ENCODE measurements at regions not wholly inside any gene's neighbourhood (a gene's known extent, or its start where the extent isn't known, plus 50 kb on each side); places are given as distances from the start of the nearest gene placed in this dataset.

GRCh38 chrX:77162777-77163176, 284.4 kb upstream of the FGF16 start:
- Histone ChIP-seq H3K9me3 (ENCODE audit: control insufficient read depth, insufficient read depth, low read depth, low read length) (no peaks in the 10 kb centered on the region; the same call in none of the 2 replicates), H3K27ac (ENCODE audit: extremely low read depth, low read depth, low read length) (no peak overlapping the region), H3K4me3 (ENCODE audit: low read depth, low read length) (no peak overlapping the region), H3K4me1 (ENCODE audit: control insufficient read depth, insufficient read depth, low read length) (no peaks in the 10 kb centered on the region), H3K36me3 (ENCODE audit: control insufficient read depth in 2 of 2, insufficient read depth in 1 of 2, low read length in 2 of 2) (no peaks in the 10 kb centered on the region)
- ChIA-PET POLR2A (no interaction called here), CTCF (interaction anchor here (1.0 kb wide), 1 partner anchor 13 kb away, joined by 3 read pairs; no protein-coding TSS in a partner anchor)
- no peak for TF ChIP-seq BCL11A (tag by site-specific recombination; IDR thresholded peaks at IDR 0.05; ENCODE audit: low read depth)
- no peak for TF ChIP-seq ZNF48 (tag by site-specific recombination; IDR thresholded peaks at IDR 0.05)
- TF ChIP-seq ZNF280C (tag by site-specific recombination; IDR thresholded peaks at IDR 0.05) = no peak
- TF ChIP-seq ZNF26 (tag by site-specific recombination; IDR thresholded peaks at IDR 0.05) = no peak
- no peak for TF ChIP-seq ZNF664 (tag by site-specific recombination; IDR thresholded peaks at IDR 0.05)

GRCh38 chrX:77167993-77168392, 279.2 kb upstream of the FGF16 start:
- ChIA-PET POLR2A (no interaction called here), CTCF (interaction anchor here (0.7 kb wide), 1 partner anchor 9 kb away, joined by 3 read pairs; no protein-coding TSS in a partner anchor)
- Histone ChIP-seq H3K9me3 (ENCODE audit: control insufficient read depth, insufficient read depth, low read depth, low read length) (no peaks in the 10 kb centered on the region; the same call in 1 of the 2 replicates), H3K27ac (ENCODE audit: extremely low read depth, low read depth, low read length) (no peak overlapping the region), H3K36me3 (ENCODE audit: control insufficient read depth in 2 of 2, insufficient read depth in 1 of 2, low read length in 2 of 2) (no peaks in the 10 kb centered on the region), H3K4me1 (ENCODE audit: control insufficient read depth, insufficient read depth, low read length) (no peaks in the 10 kb centered on the region), H3K4me3 (ENCODE audit: low read depth, low read length) (no peak overlapping the region)
- TF ChIP-seq BCL11A (tag by site-specific recombination; IDR thresholded peaks at IDR 0.05; ENCODE audit: low read depth) (no peak), KLF7 (tag by site-specific recombination; IDR thresholded peaks at IDR 0.05; ENCODE audit: borderline replicate concordance) (no peak), HIC1 (tag by site-specific recombination; IDR thresholded peaks at IDR 0.05) (no peak), KLF10 (tag by site-specific recombination; IDR thresholded peaks at IDR 0.05) (no peak), ZNF223 (tag by site-specific recombination; IDR thresholded peaks at IDR 0.05) (no peak), ZNF670 (tag by site-specific recombination; IDR thresholded peaks at IDR 0.05; ENCODE audit: low read depth) (no peak), ZXDB (tag by site-specific recombination; IDR thresholded peaks at IDR 0.05) (no peak), ZBTB8A (tag by site-specific recombination; IDR thresholded peaks at IDR 0.05) (no peak), ZNF514 (tag by site-specific recombination; IDR thresholded peaks at IDR 0.05) (no peak), ZSCAN23 (tag by site-specific recombination; IDR thresholded peaks at IDR 0.05) (no peak), PRDM6 (tag by site-specific recombination; IDR thresholded peaks at IDR 0.05) (no peak), SALL2 (tag by site-specific recombination; IDR thresholded peaks at IDR 0.05; ENCODE audit: borderline replicate concordance) (no peak), ZNF239 (tag by site-specific recombination; IDR thresholded peaks at IDR 0.05) (no peak), ZNF501 (tag by site-specific recombination; IDR thresholded peaks at IDR 0.05) (no peak)
